Putamen (tissue), 1 donor: ENCODE measurements at regions not wholly inside any gene's neighbourhood (a gene's known extent, or its start where the extent isn't known, plus 50 kb on each side); places are given as distances from the start of the nearest gene placed in this dataset.
A peak's percentile ranks its signal among the peaks of the same experiment; 100 is the strongest.
"Not testable (repeated sequence)": the region's sequence is repeated elsewhere in the genome, so short reads cannot be mapped to it uniquely, and the experiment has no call there.

Experiments
- DNase-seq: peaks from one replicate; pipeline ENCODE4 v3.0.0-alpha.2; 2016; ENCODE audit warnings: low spot score

DNA sequence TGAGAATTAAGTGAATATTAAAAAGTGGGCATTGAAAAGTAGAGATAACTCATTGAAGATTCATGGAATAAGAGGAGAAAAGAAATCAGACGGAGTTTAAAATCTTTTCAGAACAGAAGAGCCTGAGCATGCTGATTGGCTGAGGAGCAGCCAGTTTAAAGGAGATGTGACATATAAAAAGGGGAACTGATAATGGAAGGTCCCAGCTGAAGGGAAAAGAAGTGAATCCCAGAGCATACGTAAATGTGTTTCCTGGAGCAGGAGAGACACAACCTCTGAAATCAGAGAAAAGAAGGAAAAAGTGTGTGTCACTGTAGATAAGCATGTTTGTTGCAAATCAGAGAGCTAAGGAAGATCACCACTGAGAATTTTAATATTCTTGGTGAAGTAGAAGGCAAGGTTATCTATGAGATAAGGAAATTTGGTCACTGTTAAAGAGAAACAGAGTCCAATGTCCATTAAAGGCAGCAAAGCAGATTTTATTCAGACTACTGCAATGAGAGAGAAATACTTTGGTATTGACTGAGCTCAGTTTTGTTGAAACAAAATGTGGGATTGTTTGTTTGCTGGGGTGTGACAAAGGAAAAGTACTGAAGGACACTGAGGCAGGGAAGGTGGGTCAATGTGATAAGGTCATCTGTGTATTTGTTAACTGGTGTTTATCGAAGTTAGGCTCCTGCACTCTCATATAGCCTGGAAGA is 84.6 kb upstream of the WDR72 start:
- no peak for DNase-seq

DNA sequence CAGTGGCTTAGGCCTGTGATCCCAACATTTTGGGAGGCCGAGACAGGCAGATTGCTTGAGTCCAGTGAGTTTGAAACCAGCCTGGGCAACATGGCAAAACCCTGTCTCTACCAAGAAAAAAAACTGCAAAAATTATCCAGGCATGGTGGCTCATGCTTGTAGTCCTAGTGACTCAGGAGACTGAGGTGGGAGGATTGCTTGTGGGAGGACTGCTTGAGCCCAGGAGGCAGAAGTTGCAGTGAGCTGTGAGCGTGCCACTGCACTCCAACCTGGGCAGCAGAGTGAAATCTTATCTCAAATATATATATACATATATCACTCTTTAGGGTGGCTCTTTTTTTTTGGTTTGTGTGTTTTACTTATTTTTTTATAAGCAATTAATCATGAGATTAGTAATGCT is 83.7 kb upstream of the WDR72 start:
- no peak for DNase-seq

DNA sequence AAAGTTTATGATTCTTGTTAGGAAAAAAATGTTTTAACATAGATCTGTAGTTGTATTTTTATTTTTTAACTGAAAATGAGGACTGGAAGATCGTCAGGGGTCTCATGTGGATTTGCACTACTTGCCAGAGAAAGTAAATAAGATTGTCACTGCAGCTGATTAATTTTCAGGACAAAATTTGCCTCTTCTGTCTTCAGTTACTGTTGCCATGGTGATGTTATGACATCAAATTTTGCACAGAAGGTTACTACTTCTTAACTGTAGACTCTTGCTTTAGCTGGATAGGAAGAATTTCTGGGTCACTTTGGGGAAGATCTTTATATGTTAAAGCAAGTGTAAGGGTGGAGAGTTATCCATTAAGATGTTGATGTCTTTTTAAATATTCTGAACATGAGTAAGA is 82.2 kb upstream of the WDR72 start:
- peak; percentile 21 for DNase-seq

DNA sequence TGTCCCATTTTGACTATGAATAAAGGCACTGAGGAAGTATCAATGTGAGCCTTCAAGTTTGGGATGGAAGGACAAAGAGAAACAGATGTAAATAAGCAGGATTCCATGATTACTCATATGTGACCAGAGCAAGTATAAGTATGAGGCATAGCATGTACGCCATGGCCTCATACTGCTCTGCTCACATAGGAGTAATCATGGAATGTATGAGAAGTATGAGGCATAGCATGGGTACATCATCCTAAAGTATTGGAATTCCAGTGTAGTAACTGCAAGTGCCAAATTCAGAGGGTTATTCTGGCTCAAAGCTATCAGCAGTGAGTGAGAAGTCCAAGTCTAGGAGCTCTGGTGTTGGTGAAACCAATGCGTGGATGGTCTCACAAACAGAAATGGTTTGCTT is 81.2 kb upstream of the WDR72 start:
- DNase-seq, result no peak

DNA sequence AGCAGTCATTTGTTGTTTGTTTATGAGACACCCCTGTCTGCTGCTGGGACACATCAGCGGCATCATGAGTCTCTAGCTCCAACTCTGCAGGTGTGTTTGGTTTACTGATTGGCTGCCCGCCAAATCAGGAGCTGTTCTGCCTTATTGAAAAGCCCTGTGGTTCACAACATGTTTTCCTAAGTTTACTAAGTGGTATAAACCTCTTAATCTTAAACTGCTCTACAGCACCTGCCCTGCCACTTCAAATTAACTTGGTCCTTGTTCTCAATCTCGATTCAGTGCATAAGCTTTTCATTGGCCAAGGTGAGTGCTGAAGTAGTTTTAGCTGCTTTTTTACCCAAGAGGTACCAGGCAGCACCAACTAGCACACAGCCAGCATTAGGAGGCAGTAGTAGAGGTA is 77.8 kb upstream of the WDR72 start:
- no peak for DNase-seq

DNA sequence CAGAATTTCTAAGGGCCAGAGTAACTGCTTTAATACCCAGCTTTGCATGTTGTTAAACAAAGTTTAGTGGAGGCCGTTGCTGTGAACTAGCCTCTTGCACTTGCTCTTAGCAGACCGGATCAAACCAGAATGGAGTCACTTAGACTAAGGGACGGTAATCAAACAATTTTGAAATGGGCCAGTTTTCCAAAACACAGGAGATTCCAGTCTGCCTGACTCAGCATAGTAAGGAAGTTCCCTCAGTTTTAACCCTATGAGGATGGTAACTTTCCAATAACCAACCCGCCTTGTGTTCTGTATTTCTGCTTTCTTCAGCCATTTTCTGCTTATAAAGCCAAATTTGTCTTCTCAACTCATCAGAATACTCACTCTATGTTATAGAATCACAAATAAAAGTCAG is 77.2 kb upstream of the WDR72 start:
- DNase-seq, result no peak

DNA sequence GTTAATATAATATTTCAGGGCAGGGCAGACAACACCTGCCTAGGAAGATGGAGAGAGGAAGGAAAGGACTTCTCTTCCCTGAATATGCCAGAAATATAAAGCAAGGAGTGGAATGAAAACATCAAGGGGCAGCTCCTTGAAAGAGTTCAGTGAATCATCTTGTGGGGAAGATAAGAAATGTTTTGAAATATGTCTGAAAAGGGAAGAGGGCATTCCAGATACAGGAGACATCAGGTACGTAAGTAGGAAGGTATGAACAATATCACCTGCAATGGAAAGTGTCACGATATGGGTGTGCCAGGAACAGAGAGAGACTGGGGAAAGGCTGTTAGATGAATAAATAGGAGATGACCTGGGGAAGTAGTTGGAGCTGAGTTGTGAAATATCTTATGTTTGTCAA is 75.8 kb upstream of the WDR72 start:
- DNase-seq, result no peak

DNA sequence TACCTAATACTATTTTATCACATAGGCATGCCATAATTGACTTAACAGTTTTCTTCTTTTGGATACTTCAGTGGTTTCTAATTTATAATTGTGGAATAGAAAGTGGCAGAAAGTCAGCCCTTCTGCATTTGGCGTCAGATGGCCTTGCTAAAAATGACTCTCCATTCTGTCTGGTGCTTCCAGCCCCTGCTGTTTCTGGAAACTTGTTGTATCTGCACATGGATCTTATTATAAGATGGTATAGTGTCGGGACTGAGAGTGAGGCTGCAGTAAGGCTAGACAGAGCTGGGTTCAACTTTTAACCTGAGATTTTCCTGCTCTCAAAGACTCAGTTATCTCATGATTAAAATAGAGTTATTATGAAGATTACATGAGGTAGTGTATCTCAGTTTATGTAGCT is 74.8 kb upstream of the WDR72 start:
- no peak for DNase-seq

DNA sequence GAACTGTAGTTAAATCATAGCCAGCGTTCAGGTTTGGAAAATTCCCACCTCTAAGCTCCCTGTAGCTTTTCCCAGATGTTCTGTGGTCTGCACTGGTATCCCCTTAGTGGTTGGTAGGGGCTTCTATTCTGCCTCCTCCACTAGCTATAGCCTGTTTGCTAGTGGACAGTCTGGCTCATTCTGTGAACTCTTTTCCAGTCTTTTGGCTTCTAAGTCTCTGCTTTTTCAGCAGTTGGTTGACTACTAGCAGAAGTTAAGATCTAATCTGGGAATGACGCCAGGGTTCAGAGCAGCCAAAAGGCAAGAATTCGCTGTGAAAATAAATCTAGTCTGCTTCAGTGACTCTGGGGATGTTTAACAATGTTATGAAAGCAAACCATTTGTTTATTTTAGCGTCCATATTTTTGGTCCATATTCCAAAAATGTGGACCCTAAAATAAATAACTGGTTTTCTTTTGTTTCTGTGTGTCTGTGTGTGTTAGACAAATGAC is 73.7 kb upstream of the WDR72 start:
- peak; percentile 9 for DNase-seq

DNA sequence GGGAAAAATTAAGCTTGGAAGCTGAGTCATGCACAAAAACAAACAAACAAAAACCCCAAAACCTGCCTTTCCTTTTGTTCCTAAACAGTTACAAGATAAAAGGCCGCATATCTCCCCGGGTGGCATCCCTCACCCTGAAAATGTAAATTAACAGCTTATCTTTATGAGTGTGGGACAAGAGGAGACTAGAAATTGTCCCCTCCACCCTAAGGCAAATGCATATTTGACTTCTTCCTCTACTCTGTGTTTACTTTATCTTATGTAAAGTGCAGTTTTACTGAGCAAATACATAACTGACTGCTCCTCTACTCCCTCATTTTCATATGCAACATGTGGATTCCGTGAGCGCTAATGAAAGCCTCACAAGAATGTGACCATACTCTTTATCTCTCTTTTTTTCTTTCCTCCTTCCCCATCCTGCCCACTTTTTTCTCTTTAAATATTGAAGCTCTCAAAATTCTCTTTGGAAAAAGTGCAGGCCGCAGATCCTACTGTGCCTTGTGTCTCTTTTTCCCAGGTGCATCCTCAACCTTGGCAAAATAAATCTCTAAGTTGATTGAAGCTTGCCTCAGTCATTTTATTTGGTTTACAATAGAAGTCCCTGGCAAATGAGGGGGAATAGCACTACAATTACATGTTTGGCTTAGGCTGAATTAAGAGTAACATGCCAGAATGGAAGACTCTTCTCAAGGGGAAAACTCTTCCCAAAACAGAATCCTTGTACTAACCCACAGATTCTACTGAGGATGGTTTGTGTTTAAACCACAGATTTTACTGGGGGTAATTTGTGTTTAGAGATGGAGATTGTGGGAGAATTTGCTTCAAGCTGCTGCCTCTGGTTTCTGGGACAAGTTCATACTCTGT is 72.7 kb upstream of the WDR72 start:
- DNase-seq, result no peak

DNA sequence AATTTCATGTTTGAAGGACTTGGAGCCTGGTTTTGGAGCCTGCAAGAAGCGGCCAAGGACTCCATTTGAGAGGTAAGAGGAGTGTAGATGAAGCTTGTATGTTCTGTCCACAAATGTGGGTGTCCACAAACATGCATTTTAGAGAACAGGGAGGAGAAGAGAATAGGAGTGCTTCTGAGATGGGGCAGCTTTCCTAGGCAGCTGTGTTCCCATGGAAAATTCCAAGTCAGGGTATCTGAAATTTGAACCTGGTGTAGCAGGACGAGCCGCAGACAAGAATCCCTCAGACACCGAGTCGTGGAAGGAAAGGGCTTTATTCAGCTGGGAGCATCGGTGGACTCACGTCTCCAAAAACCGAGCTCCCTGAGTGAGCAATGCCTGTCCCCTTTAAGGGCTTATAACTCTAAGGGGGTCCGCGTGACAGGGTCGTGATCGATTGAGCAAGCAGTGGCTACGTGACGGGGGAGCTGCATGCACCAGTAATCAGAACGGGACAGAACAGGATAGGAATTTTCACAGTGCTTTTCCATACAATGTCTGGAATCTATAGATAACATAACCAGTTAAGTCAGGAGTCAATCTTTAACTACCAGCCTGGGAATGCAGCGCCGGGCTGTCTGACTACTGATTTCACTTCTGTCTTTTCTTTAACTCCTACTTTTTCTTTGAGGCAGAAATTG is 71.4 kb upstream of the WDR72 start:
- no peak for DNase-seq

DNA sequence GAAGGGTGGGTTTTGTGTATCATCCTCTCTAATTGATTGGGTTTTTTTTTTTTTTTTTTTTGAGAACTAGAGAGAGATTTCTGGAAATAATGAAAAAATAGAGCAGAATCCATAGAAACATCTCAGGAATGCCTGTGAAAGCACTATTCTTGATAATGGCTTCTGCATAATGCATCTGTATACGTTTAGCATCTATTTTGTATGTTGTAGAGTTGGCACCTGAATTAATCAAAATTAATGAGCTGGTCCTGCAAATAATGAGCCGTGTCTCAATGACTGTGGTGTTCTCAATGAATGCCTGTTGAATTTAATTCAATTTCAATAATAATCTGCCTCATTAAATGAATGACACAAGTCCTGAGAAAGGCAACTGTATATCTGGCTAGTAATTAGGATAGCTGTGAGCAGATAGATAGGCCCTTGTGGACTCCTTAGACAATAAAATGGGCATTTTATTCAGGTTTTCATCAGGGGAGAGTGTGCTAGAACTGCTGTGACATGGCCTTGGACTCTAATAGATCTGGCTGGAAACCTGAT is 70.5 kb upstream of the WDR72 start:
- DNase-seq, result no peak

DNA sequence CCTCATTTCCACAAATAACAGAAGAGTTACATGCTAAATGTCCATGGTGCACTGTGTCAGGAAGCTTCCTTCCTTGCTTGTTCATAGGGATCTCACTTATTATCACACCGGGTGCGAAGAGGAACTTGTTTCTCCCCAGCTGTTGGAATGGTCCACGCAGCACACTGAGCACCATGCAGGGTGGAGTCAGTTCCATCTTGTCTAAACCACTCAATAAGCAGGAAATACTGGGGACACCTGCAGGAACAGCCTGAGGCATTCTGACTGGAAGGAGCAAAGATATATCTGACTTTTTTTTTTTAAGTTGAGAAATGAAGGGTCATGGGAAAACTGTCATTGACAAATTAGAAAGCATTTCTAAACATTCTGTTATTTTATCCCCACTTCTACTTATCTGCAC is 70.0 kb upstream of the WDR72 start:
- no peak for DNase-seq

DNA sequence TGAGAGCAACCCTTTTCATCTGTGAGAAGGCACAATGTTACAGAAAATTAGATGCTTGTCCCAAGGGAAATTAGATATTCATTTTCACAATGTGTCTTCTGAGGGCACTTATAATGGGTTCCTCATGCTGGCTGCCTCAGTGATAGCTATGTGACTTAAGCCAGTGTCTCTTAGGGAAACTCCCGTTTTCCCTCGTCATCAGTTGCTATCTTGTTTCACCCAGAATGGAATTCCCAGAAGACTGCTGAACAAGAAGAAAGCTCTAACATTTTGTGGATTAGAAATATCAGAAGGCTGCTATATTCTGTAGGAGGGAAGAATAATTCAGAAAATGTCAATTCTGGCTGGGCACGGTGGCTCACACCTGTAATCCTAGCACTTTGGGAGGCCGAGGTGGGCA is 67.9 kb upstream of the WDR72 start:
- no peak for DNase-seq

DNA sequence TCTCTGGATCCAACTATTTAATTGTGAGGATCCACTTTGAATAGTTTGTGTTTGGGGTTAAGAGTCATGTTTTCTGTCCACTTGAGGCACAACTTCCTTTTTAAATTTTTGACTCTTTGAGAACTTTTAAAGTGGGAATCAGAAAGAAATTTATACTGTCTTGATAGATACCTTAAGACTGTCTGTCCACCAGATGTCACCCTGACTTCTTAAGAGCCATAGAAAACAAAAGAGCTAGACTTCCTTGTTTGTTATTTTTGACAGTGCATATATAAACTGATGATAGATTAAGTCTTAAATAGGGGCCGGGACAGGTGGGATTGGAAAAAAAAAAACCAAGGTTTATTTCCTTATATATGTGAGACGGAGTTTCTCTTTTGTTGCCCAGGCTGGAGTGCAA is 52.1 kb upstream of the WDR72 start:
- DNase-seq, result no peak

DNA sequence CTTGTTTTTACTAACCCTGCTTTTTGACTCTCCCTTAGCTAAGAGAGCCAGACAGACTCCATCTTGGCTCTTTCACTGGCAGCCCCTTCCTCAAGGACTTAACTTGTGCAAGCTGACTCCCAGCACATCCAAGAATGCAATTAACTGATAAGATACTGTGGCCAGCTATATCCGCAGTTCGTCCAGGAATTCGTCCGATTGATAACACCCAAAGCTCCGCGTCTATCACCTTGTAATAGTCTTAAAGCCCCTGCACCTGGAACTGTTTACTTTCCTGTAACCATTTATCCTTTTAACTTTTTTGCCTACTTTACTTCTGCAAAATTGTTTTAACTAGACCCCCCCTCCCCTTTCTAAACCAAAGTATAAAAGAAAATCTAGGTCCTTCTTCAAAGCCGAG is 50.8 kb upstream of the WDR72 start:
- not testable (repeated sequence) for DNase-seq
